ENCODE measurements at regions not wholly inside any gene's neighbourhood (a gene's known extent, or its start where the extent isn't known, plus 50 kb on each side); places are given as distances from the start of the nearest gene placed in this dataset.

DNA sequence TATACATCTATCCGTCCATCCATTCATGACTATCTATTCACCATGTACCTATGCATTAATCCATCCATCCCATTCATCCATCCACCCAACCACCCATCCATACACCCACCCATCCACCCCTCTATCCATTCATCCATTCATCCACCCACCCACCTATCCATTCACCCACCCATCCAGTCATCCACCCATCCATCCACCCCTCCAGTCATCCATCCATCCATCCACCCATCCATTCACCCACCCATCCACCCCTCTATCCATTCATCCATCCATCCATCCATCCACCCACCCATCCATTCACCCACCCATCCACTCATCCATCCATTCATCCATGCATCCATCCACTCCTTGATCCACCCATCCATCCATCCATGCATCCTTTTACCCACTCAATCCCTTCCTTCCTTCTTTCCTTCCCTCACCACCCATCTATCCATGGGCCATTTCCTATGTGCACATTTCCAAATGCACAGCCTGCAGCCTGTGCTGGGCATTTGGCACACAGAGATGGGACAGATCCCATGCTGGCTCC is 100.8 kb upstream of the ADRA2C start:
- Histone ChIP-seq H3K4me3 (no peak overlapping the region), H3K36me3 (no peaks in the 10 kb centered on the region), H3K27me3 (no peaks in the 10 kb centered on the region), H3K4me1 (ENCODE audit: insufficient read depth) (no peaks in the 10 kb centered on the region), H3K9me3 (peaks cover 0 to 4% of the 10 kb centered on the region in 2 donors), H3K27ac (no peak overlapping the region)
- no peak for DNase-seq
- WGBS, 3 donors, result 78 to 86% (median 79%) methylated on average over 1 of the region's 1 CpG
- intact Hi-C loops (cut with DNase I), result no loop called here
- no peak for TF ChIP-seq POLR2A (IDR thresholded peaks at IDR 0.05)
- TF ChIP-seq EP300 (IDR thresholded peaks at IDR 0.05), result no peak
- no peak for TF ChIP-seq CTCF (IDR thresholded peaks at IDR 0.05)

DNA sequence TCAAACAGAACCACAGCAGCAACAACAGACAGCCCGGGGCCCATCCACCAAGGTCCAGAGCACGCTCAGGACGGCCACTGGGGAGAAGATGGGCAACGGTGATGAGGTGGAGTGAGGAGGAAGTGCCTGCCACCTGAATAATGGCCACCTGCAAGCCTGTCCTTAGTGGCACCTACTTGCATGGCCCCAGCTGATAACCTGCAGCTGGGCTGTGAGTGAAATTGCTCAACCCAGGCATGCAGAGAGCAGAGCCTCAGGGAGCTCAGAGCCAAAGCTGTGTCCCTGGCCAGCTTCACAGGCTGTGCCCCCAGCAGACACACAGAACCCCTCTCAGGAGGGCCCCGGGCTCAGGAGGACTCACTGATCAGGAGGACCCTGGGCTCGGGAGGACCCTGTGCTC is 102.4 kb upstream of the ADRA2C start:
- DNase-seq, result no peak
- TF ChIP-seq EP300 (IDR thresholded peaks at IDR 0.05), result no peak
- TF ChIP-seq POLR2A (IDR thresholded peaks at IDR 0.05), result no peak
- no peak for TF ChIP-seq CTCF (IDR thresholded peaks at IDR 0.05)
- intact Hi-C loops (cut with DNase I), result no loop called here
- H3K27me3 ChIP-seq, result no peaks in the 10 kb centered on the region
- no peaks in the 10 kb centered on the region for H3K36me3 ChIP-seq
- no peaks in the 10 kb centered on the region for H3K4me1 ChIP-seq (ENCODE audit: insufficient read depth)
- H3K9me3 ChIP-seq, result peaks cover 0 to 4% of the 10 kb centered on the region in 2 donors
- H3K27ac ChIP-seq, result no peak overlapping the region
- H3K4me3 ChIP-seq, result no peak overlapping the region
- WGBS, 3 donors, result 74 to 82% (median 76%) methylated on average over 6 of the region's 6 CpGs

DNA sequence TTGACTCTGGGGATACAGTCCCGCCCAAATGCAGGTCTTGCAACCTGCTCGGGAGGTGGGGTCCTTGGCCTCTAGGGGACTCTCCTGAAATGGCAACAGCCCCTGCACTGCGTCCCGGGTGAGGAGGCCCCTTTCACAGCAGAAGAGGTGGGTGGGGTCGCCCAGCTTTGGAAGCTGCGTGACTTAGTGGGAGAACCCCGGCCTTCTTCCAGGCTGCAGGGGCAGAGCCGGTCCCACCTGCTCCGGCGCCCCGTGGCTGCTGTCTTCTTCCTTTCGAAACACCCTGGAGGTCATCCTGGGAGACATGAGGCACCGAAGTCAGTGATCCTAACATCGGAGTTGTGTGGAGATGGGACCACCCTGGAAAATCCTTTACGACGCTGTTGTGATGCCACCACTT is 103.7 kb upstream of the ADRA2C start:
- intact Hi-C loops (cut with DNase I), result no loop called here
- no peak for DNase-seq
- H3K4me1 ChIP-seq (ENCODE audit: insufficient read depth), result no peaks in the 10 kb centered on the region
- H3K4me3 ChIP-seq, result no peak overlapping the region
- peaks cover 0 to 4% of the 10 kb centered on the region in 2 donors for H3K9me3 ChIP-seq
- no peak overlapping the region for H3K27ac ChIP-seq
- 80 to 83% (median 82%) methylated on average over 15 to 16 of the region's 16 CpGs for whole genome bisulfite sequencing, 3 donors
- no peaks in the 10 kb centered on the region for H3K27me3 ChIP-seq
- no peaks in the 10 kb centered on the region for H3K36me3 ChIP-seq
- TF ChIP-seq POLR2A (IDR thresholded peaks at IDR 0.05) (no peak), CTCF (IDR thresholded peaks at IDR 0.05) (no peak), EP300 (IDR thresholded peaks at IDR 0.05) (no peak)

- peaks cover 0 to 1% of the 10 kb centered on the region in 2 donors for H3K9me3 ChIP-seq
- no peaks in the 10 kb centered on the region for H3K27me3 ChIP-seq
- H3K4me3 ChIP-seq, result no peak overlapping the region
- no peak for DNase-seq
- TF ChIP-seq POLR2A (IDR thresholded peaks at IDR 0.05), result no peak
- no peak for TF ChIP-seq EP300 (IDR thresholded peaks at IDR 0.05)
- TF ChIP-seq CTCF (IDR thresholded peaks at IDR 0.05), result no peak
- H3K36me3 ChIP-seq, result no peaks in the 10 kb centered on the region
- 77 to 85% (median 80%) methylated on average over 14 of the region's 14 CpGs for WGBS, 3 donors
- no peaks in the 10 kb centered on the region for H3K4me1 ChIP-seq (ENCODE audit: insufficient read depth)
- H3K27ac ChIP-seq, result no peak overlapping the region
- intact Hi-C loops (cut with DNase I), result no loop called here
Observed at GRCh38 chr4:3661989-3662388, 104.2 kb upstream of the ADRA2C start.

Data from ovary (tissue), 7 donors.